ENCODE measurements at regions not wholly inside any gene's neighbourhood (a gene's known extent, or its start where the extent isn't known, plus 50 kb on each side); places are given as distances from the start of the nearest gene placed in this dataset.

DNA sequence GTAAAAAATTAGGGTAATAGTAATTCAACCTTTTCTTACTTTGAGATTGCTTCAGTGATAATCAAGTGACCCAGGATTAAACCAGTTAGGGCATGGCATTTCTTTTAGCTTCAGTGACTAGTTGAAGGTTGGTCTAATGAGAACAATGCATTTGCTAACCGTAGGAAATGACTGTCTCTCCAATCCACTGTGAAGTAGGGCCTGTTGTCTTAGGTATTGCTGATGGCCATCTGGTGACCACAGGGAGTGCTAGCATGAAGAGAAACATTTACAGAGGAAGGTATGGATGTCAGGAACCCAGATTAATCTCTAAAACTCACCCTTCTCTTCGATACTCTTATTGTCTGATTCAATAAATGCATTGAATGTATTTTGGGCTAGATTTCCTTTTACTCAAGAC is 535.9 kb upstream of the SEMA6A start:
- no peak overlapping the region for H3K4me2 ChIP-seq (ENCODE audit: control insufficient read depth, extremely low read depth, insufficient read depth, low read depth, low read length)
- TF ChIP-seq EZH2 (IDR thresholded peaks at IDR 0.05; ENCODE audit: low read length): no peak
- TF ChIP-seq, protein P1, sequence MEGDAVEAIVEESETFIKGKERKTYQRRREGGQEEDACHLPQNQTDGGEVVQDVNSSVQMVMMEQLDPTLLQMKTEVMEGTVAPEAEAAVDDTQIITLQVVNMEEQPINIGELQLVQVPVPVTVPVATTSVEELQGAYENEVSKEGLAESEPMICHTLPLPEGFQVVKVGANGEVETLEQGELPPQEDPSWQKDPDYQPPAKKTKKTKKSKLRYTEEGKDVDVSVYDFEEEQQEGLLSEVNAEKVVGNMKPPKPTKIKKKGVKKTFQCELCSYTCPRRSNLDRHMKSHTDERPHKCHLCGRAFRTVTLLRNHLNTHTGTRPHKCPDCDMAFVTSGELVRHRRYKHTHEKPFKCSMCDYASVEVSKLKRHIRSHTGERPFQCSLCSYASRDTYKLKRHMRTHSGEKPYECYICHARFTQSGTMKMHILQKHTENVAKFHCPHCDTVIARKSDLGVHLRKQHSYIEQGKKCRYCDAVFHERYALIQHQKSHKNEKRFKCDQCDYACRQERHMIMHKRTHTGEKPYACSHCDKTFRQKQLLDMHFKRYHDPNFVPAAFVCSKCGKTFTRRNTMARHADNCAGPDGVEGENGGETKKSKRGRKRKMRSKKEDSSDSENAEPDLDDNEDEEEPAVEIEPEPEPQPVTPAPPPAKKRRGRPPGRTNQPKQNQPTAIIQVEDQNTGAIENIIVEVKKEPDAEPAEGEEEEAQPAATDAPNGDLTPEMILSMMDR (optimal IDR thresholded peaks at IDR 0.05 in 1 of 3, IDR thresholded peaks at IDR 0.05 in 1 of 3, conservative IDR thresholded peaks at IDR 0.05 in 1 of 3; ENCODE audit: extremely low read depth in 1 of 3, insufficient read depth in 2 of 3, low read length in 3 of 3): no peak
- H3K9me3 ChIP-seq (ENCODE audit: control insufficient read depth, low read depth, low read length): no peaks in the 10 kb centered on the region
- dilution Hi-C loops (cut with MboI; ENCODE audit: extremely low pct_ligation_motif_present, low sequenced_read_pairs): no loop called here
- no peaks in the 10 kb centered on the region for H3K36me3 ChIP-seq (ENCODE audit: control insufficient read depth in 2 of 2, extremely low read depth in 1 of 2, insufficient read depth in 2 of 2, low read length in 2 of 2)
- no peak for FAIRE-seq
- H3K4me1 ChIP-seq (ENCODE audit: control insufficient read depth, extremely low read depth, insufficient read depth, low read length): no peaks in the 10 kb centered on the region
- H3K9ac ChIP-seq (ENCODE audit: control insufficient read depth, extremely low read depth, insufficient read depth, low read length): no peak overlapping the region
- H3K27ac ChIP-seq (ENCODE audit: control insufficient read depth, insufficient read depth, low read length): no peak overlapping the region
- no peaks in the 10 kb centered on the region for H3K9me1 ChIP-seq (ENCODE audit: control insufficient read depth, extremely low read depth, insufficient read depth, low read length)
- no peak overlapping the region for H2AFZ ChIP-seq (ENCODE audit: control insufficient read depth, low read length)
- H3K27me3 ChIP-seq (ENCODE audit: control insufficient read depth, extremely low read depth, insufficient read depth, low read length): no peaks in the 10 kb centered on the region
- no peaks in the 10 kb centered on the region for H3K79me2 ChIP-seq (ENCODE audit: control insufficient read depth, insufficient read depth, low read length)
- no peak for DNase-seq (ENCODE audit: low read depth, low spot score)
- no peak overlapping the region for H3K4me3 ChIP-seq (ENCODE audit: control insufficient read depth in 2 of 3, extremely low read depth in 1 of 3, insufficient read depth in 2 of 3, low read depth in 1 of 3, low read length in 3 of 3)
- no peaks in the 10 kb centered on the region for H4K20me1 ChIP-seq (ENCODE audit: control insufficient read depth, extremely low read depth, insufficient read depth, low read length)

DNA sequence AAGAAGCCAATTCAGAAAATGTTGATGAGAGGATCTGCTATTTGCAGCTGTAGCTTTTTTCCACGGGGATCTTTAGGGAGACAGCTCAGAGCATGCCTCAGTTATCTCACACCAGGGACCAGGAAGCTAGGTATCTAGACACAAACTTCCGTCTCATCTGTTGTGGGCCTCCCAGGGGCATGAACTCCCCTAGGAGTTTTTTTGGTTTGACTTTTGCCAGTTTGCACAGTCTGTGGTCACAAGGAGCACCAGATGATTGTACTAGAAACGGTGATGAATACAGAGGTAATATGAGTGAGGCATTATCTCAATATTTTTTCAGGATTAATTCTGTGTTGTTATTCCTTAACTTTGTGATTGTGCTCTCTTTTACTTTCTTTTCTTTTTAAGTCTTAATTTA is 533.2 kb upstream of the SEMA6A start:
- no peak for DNase-seq (ENCODE audit: low read depth, low spot score)
- Histone ChIP-seq H3K4me1 (ENCODE audit: control insufficient read depth, extremely low read depth, insufficient read depth, low read length) (no peaks in the 10 kb centered on the region), H3K4me2 (ENCODE audit: control insufficient read depth, extremely low read depth, insufficient read depth, low read depth, low read length) (no peak overlapping the region), H3K27me3 (ENCODE audit: control insufficient read depth, extremely low read depth, insufficient read depth, low read length) (no peaks in the 10 kb centered on the region), H3K9me3 (ENCODE audit: control insufficient read depth, low read depth, low read length) (no peaks in the 10 kb centered on the region), H3K9ac (ENCODE audit: control insufficient read depth, extremely low read depth, insufficient read depth, low read length) (no peak overlapping the region), H3K27ac (ENCODE audit: control insufficient read depth, insufficient read depth, low read length) (no peak overlapping the region), H3K9me1 (ENCODE audit: control insufficient read depth, extremely low read depth, insufficient read depth, low read length) (no peaks in the 10 kb centered on the region), H3K36me3 (ENCODE audit: control insufficient read depth in 2 of 2, extremely low read depth in 1 of 2, insufficient read depth in 2 of 2, low read length in 2 of 2) (no peaks in the 10 kb centered on the region), H2AFZ (ENCODE audit: control insufficient read depth, low read length) (no peak overlapping the region), H3K4me3 (ENCODE audit: control insufficient read depth in 2 of 3, extremely low read depth in 1 of 3, insufficient read depth in 2 of 3, low read depth in 1 of 3, low read length in 3 of 3) (no peak overlapping the region), H3K79me2 (ENCODE audit: control insufficient read depth, insufficient read depth, low read length) (no peaks in the 10 kb centered on the region), H4K20me1 (ENCODE audit: control insufficient read depth, extremely low read depth, insufficient read depth, low read length) (no peaks in the 10 kb centered on the region)
- dilution Hi-C loops (cut with MboI; ENCODE audit: extremely low pct_ligation_motif_present, low sequenced_read_pairs): no loop called here
- FAIRE-seq: no peak
- TF ChIP-seq, protein P1 (optimal IDR thresholded peaks at IDR 0.05 in 1 of 3, IDR thresholded peaks at IDR 0.05 in 1 of 3, conservative IDR thresholded peaks at IDR 0.05 in 1 of 3; ENCODE audit: extremely low read depth in 1 of 3, insufficient read depth in 2 of 3, low read length in 3 of 3): no peak
- TF ChIP-seq EZH2 (IDR thresholded peaks at IDR 0.05; ENCODE audit: low read length): no peak

Data from keratinocyte (primary cell).